ENCODE measurements at regions not wholly inside any gene's neighbourhood (a gene's known extent, or its start where the extent isn't known, plus 50 kb on each side); places are given as distances from the start of the nearest gene placed in this dataset.

DNA sequence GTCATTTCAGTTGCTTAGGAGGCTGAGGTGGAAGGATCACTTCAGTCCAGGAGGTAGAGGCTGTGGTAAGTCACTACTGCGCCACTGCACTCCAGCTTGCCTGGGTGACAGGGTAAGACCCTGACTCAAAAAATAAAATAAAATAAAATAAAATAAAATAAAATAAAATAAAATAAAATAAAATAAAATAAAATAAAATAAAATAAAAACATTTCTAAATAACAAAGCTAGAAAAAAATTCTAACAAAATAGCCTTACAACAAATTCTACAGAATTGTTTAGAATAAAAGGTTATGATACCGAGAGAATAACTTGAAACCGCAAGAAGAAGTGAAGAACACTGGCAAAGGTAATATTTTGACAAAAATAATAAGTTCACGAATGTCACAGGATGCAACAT lies 794.3 kb downstream of the NR2F2 start:
- in situ Hi-C loops (cut with MboI; ENCODE audit: low sequenced_read_pairs), result no loop called here
- CTCF ChIA-PET, result no interaction called here
- H3K4ac ChIP-seq (ENCODE audit: low read depth, low read length), result no peak overlapping the region

More for the DNA sequence above, 794.3 kb downstream of the NR2F2 start:
- Histone ChIP-seq H3K79me1 (ENCODE audit: low read depth in 1 of 2, low read length in 2 of 2) (no peaks in the 10 kb centered on the region), H4K91ac (ENCODE audit: insufficient read depth, low read depth, low read length) (no peak overlapping the region), H3K36me3 (ENCODE audit: control insufficient read depth, insufficient read depth, low read length) (no peaks in the 10 kb centered on the region), H2BK120ac (ENCODE audit: low read depth, low read length) (no peak overlapping the region), H3K9ac (ENCODE audit: low read depth, low read length) (no peak overlapping the region), H3K23ac (ENCODE audit: low read depth, low read length) (no peak overlapping the region), H3K18ac (ENCODE audit: low read depth, low read length) (no peak overlapping the region), H3K4me3 (ENCODE audit: insufficient read depth, low read depth, low read length) (no peak overlapping the region), H3K27ac (ENCODE audit: insufficient read depth, low read length) (no peak overlapping the region), H3K9me1 (ENCODE audit: insufficient read depth, low read length) (no peaks in the 10 kb centered on the region), H3K4me1 (ENCODE audit: control insufficient read depth, insufficient read depth, low read length) (no peaks in the 10 kb centered on the region), H2AFZ (replicated peaks; ENCODE audit: low read length, poor library complexity) (no peak overlapping the region), H4K5ac (ENCODE audit: low read depth, low read length) (no peak overlapping the region), H3K14ac (replicated peaks; ENCODE audit: low read depth, low read length) (no peak overlapping the region), H2AK5ac (ENCODE audit: low read depth, low read length) (no peak overlapping the region), H2BK5ac (ENCODE audit: low read depth, low read length, poor library complexity, severe bottlenecking) (no peak overlapping the region), H2AK9ac (replicated peaks; ENCODE audit: low read depth, low read length, poor library complexity) (no peak overlapping the region), H3K27me3 (ENCODE audit: control insufficient read depth, insufficient read depth, low read length) (no peaks in the 10 kb centered on the region), H4K8ac (ENCODE audit: low read depth in 2 of 2, low read length in 2 of 2) (no peak overlapping the region), H3K9me3 (ENCODE audit: control insufficient read depth, insufficient read depth, low read length) (peaks cover 8% of the 10 kb centered on the region), H3K4me2 (ENCODE audit: low read depth, low read length) (no peak overlapping the region), H2BK15ac (ENCODE audit: low read depth, low read length) (no peak overlapping the region), H4K20me1 (ENCODE audit: insufficient read depth, low read length) (no peaks in the 10 kb centered on the region), H3K56ac (ENCODE audit: extremely low read depth, insufficient read depth, low read length) (no peak overlapping the region), H2BK20ac (ENCODE audit: low read depth, low read length) (no peak overlapping the region)
- no peak for ATAC-seq (ENCODE audit: low read depth)
- BruUV-seq (replicated peaks), result no TSS peak
- intact Hi-C loops (cut with micrococcal nuclease), result no loop called here
- WGBS, 2 experiments (ENCODE audit: extremely low coverage in 2 of 2, insufficient read length in 1 of 2), result no CpG with 5 or more reads among the region's 4 CpGs
- POLR2A ChIA-PET (ENCODE audit: unreplicated experiment), result no interaction called here
- no peak for TF ChIP-seq POLR2A (IDR thresholded peaks at IDR 0.05; ENCODE audit: low read depth, low read length)
- no peak for TF ChIP-seq RFX5 (IDR thresholded peaks at IDR 0.05; ENCODE audit: low read depth, low read length)
- no peak for TF ChIP-seq RAD21 (IDR thresholded peaks at IDR 0.05; ENCODE audit: low read length)
- TF ChIP-seq FOS (IDR thresholded peaks at IDR 0.05; ENCODE audit: low read depth, low read length), result no peak
- no peak for TF ChIP-seq MXI1 (IDR thresholded peaks at IDR 0.05; ENCODE audit: borderline replicate concordance, low read depth, low read length)
- TF ChIP-seq, protein P1, sequence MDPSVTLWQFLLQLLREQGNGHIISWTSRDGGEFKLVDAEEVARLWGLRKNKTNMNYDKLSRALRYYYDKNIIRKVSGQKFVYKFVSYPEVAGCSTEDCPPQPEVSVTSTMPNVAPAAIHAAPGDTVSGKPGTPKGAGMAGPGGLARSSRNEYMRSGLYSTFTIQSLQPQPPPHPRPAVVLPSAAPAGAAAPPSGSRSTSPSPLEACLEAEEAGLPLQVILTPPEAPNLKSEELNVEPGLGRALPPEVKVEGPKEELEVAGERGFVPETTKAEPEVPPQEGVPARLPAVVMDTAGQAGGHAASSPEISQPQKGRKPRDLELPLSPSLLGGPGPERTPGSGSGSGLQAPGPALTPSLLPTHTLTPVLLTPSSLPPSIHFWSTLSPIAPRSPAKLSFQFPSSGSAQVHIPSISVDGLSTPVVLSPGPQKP (IDR thresholded peaks at IDR 0.05; ENCODE audit: borderline replicate concordance, low read depth, low read length), result no peak
- no peak for TF ChIP-seq BHLHE40 (IDR thresholded peaks at IDR 0.05; ENCODE audit: low read depth, low read length)
- no peak for TF ChIP-seq NFE2L2 (IDR thresholded peaks at IDR 0.05; ENCODE audit: low read depth, low read length)
- no peak for TF ChIP-seq CHD1 (IDR thresholded peaks at IDR 0.05; ENCODE audit: low read depth, low read length)
- no peak for TF ChIP-seq MAZ (IDR thresholded peaks at IDR 0.05; ENCODE audit: borderline replicate concordance, low read depth, low read length)
- no peak for TF ChIP-seq SMC3 (IDR thresholded peaks at IDR 0.05; ENCODE audit: low read depth, low read length)
- no peak for TF ChIP-seq CEBPB (IDR thresholded peaks at IDR 0.05; ENCODE audit: low read depth, low read length)
- no peak for TF ChIP-seq MAFK (IDR thresholded peaks at IDR 0.05; ENCODE audit: low read depth, low read length)
- TF ChIP-seq RCOR1 (IDR thresholded peaks at IDR 0.05; ENCODE audit: insufficient replicate concordance, low read length), result no peak
- TF ChIP-seq, protein P2, sequence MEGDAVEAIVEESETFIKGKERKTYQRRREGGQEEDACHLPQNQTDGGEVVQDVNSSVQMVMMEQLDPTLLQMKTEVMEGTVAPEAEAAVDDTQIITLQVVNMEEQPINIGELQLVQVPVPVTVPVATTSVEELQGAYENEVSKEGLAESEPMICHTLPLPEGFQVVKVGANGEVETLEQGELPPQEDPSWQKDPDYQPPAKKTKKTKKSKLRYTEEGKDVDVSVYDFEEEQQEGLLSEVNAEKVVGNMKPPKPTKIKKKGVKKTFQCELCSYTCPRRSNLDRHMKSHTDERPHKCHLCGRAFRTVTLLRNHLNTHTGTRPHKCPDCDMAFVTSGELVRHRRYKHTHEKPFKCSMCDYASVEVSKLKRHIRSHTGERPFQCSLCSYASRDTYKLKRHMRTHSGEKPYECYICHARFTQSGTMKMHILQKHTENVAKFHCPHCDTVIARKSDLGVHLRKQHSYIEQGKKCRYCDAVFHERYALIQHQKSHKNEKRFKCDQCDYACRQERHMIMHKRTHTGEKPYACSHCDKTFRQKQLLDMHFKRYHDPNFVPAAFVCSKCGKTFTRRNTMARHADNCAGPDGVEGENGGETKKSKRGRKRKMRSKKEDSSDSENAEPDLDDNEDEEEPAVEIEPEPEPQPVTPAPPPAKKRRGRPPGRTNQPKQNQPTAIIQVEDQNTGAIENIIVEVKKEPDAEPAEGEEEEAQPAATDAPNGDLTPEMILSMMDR (conservative IDR thresholded peaks at IDR 0.05; ENCODE audit: low read depth, low read length), result no peak
- TF ChIP-seq, protein P3, sequence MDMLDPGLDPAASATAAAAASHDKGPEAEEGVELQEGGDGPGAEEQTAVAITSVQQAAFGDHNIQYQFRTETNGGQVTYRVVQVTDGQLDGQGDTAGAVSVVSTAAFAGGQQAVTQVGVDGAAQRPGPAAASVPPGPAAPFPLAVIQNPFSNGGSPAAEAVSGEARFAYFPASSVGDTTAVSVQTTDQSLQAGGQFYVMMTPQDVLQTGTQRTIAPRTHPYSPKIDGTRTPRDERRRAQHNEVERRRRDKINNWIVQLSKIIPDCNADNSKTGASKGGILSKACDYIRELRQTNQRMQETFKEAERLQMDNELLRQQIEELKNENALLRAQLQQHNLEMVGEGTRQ (IDR thresholded peaks at IDR 0.05; ENCODE audit: low read depth, low read length), result no peak
- dilution Hi-C loops (cut with HindIII; ENCODE audit: low sequenced_read_pairs, unreplicated experiment), result no loop called here
- DNase-seq, result no peak

Data from IMR-90 (cell line).